C4-2B (cell line): ENCODE measurements at regions not wholly inside any gene's neighbourhood (a gene's known extent, or its start where the extent isn't known, plus 50 kb on each side); places are given as distances from the start of the nearest gene placed in this dataset.

Source experiments
- CTCF ChIP-seq: fragments of 450-650 bp; conservative IDR thresholded peaks from 2 replicates; pipeline ENCODE4 v1.5.1; 2017; ENCODE audit warnings: mild to moderate bottlenecking
- ZFX ChIP-seq: fragments of 450-650 bp; IDR thresholded peaks from 2 replicates; pipeline ENCODE4 v1.6.1; 2017

- TF ChIP-seq CTCF, result no peak
- no peak for TF ChIP-seq ZFX
Measured at GRCh38 chr11:92391808-92392207, 167.2 kb downstream of the FAT3 start.
